C4-2B (cell line): ENCODE measurements at regions not wholly inside any gene's neighbourhood (a gene's known extent, or its start where the extent isn't known, plus 50 kb on each side); places are given as distances from the start of the nearest gene placed in this dataset.

Experiments
- CTCF ChIP-seq: fragments of 450-650 bp; conservative IDR thresholded peaks from 2 replicates; pipeline ENCODE4 v1.5.1; 2017; ENCODE audit warnings: mild to moderate bottlenecking
- ZFX ChIP-seq: fragments of 450-650 bp; IDR thresholded peaks from 2 replicates; pipeline ENCODE4 v1.6.1; 2017

- no peak for TF ChIP-seq CTCF
- no peak for TF ChIP-seq ZFX
These were observed 276.3 kb downstream of the CD83 start for GRCh38 chr6:14393910-14394309.
